IMR-90 (cell line): ENCODE measurements at regions not wholly inside any gene's neighbourhood (a gene's known extent, or its start where the extent isn't known, plus 50 kb on each side); places are given as distances from the start of the nearest gene placed in this dataset.

ENCODE experiments used
- ATAC-seq: fragments of 200-7000 bp; cut with Tn5 transposase; 2 replicates; pipeline ENCODE4 v1.9.1; 2020; ENCODE audit warnings: low read depth, mild to moderate bottlenecking, moderate library complexity
- BruUV-seq: library from RNA; stranded (reverse); fragments of 400-500 nt; replicated peaks from 2 replicates; lab custom pipeline; 2021; lab: Mats Ljungman, UMichigan
- CTCF ChIA-PET: fragments of 300-600 bp; formaldehyde crosslinking; extraction: SDS; loops from one replicate; lab custom pipeline; 2021; ENCODE audit warnings: antibody characterized with exemption; lab: Yijun Ruan, JAX
- POLR2A ChIA-PET: fragments of 300-600 bp; sonication (Branson Sonifier 250); formaldehyde crosslinking; loops from one replicate; lab custom pipeline; 2022; ENCODE audit warnings: antibody characterized with exemption; ENCODE audit not compliant: unreplicated experiment; lab: Charles Lee
- DNase-seq: peaks from one replicate; pipeline ENCODE4 v3.0.0; 2013
- H2AFZ ChIP-seq: replicated peaks from 2 replicates; pipeline ENCODE3; 2013; ENCODE audit warnings: low read length, mild to moderate bottlenecking; ENCODE audit not compliant: poor library complexity
- H2AK5ac ChIP-seq: 2 replicates; pipeline ENCODE4 v1.6.1; 2013; ENCODE audit warnings: low read depth, low read length, inconsistent platforms
- H2AK9ac ChIP-seq: replicated peaks from 2 replicates; pipeline ENCODE3; 2013; ENCODE audit warnings: mild to moderate bottlenecking, low read depth, low read length, moderate library complexity; ENCODE audit not compliant: poor library complexity
- H2BK120ac ChIP-seq: 2 replicates; pipeline ENCODE4 v1.6.1; 2013; ENCODE audit warnings: low read depth, low read length, inconsistent platforms
- H2BK15ac ChIP-seq: 3 replicates; pipeline ENCODE4 v1.6.1; 2013; ENCODE audit warnings: low read depth, low read length, inconsistent platforms
- H2BK20ac ChIP-seq: 2 replicates; pipeline ENCODE4 v1.6.1; 2013; ENCODE audit warnings: low read depth, mild to moderate bottlenecking, inconsistent platforms, low read length, moderate library complexity
- H2BK5ac ChIP-seq: 2 replicates; pipeline ENCODE4 v1.6.1; 2013; ENCODE audit warnings: mild to moderate bottlenecking, low read depth, low read length, inconsistent platforms; ENCODE audit not compliant: poor library complexity, severe bottlenecking
- H3K14ac ChIP-seq: replicated peaks from 2 replicates; pipeline ENCODE4 v1.6.1; 2013; ENCODE audit warnings: low read depth, low read length, inconsistent platforms
- H3K18ac ChIP-seq: 2 replicates; pipeline ENCODE4 v1.6.1; 2013; ENCODE audit warnings: low read depth, low read length, control low read depth
- H3K23ac ChIP-seq: 2 replicates; pipeline ENCODE4 v1.6.1; 2013; ENCODE audit warnings: low read depth, low read length, inconsistent platforms
- H3K27ac ChIP-seq: 2 replicates; pipeline ENCODE4 v1.5.1; 2013; ENCODE audit warnings: mild to moderate bottlenecking, control low read depth, low read length; ENCODE audit not compliant: insufficient read depth
- H3K27me3 ChIP-seq: 2 replicates; pipeline ENCODE4 v1.6.1; 2013; ENCODE audit warnings: low read length; ENCODE audit not compliant: control insufficient read depth, insufficient read depth
- H3K36me3 ChIP-seq: 2 replicates; pipeline ENCODE4 v1.6.1; 2013; ENCODE audit warnings: low read length, mixed read lengths; ENCODE audit not compliant: control insufficient read depth, insufficient read depth
- H3K4ac ChIP-seq: 2 replicates; pipeline ENCODE4 v1.6.1; 2013; ENCODE audit warnings: low read depth, low read length, inconsistent platforms
- H3K4me1 ChIP-seq: 2 replicates; pipeline ENCODE4 v1.6.1; 2013; ENCODE audit warnings: low read length, mixed read lengths; ENCODE audit not compliant: control insufficient read depth, insufficient read depth
- H3K4me2 ChIP-seq: 2 replicates; pipeline ENCODE4 v1.6.1; 2013; ENCODE audit warnings: low read depth, mild to moderate bottlenecking, control low read depth, low read length, moderate library complexity
- H3K4me3 ChIP-seq: 2 replicates; pipeline ENCODE4 v1.5.1; 2013; ENCODE audit warnings: low read depth, mild to moderate bottlenecking, control low read depth, low read length, moderate library complexity; ENCODE audit not compliant: insufficient read depth
- H3K56ac ChIP-seq: 2 replicates; pipeline ENCODE4 v1.6.1; 2013; ENCODE audit warnings: low read length, inconsistent platforms; ENCODE audit not compliant: insufficient read depth; ENCODE audit errors: extremely low read depth
- H3K79me1 ChIP-seq, 2 experiments: 2 replicates each; pipeline ENCODE4 v1.6.1; 2013; ENCODE audit warnings: low read length in 2 of 2, inconsistent platforms in 1 of 2, low read depth in 1 of 2
- H3K9ac ChIP-seq: 2 replicates; pipeline ENCODE4 v1.6.1; 2013; ENCODE audit warnings: low read depth, low read length, control low read depth
- H3K9me1 ChIP-seq: 2 replicates; pipeline ENCODE4 v1.6.1; 2013; ENCODE audit warnings: low read length, inconsistent platforms; ENCODE audit not compliant: insufficient read depth
- H3K9me3 ChIP-seq: 2 replicates; pipeline ENCODE4 v1.6.1; 2013; ENCODE audit warnings: low read length; ENCODE audit not compliant: control insufficient read depth, insufficient read depth
- H4K20me1 ChIP-seq: 2 replicates; pipeline ENCODE4 v1.6.1; 2013; ENCODE audit warnings: low read length, inconsistent platforms; ENCODE audit not compliant: insufficient read depth
- H4K5ac ChIP-seq: 2 replicates; pipeline ENCODE4 v1.6.1; 2013; ENCODE audit warnings: mild to moderate bottlenecking, low read depth, low read length, control low read depth
- H4K8ac ChIP-seq, 2 experiments: 2 replicates each; pipeline ENCODE4 v1.6.1; 2013; ENCODE audit warnings: low read depth in 2 of 2, low read length in 2 of 2, control low read depth in 1 of 2, inconsistent platforms in 1 of 2
- H4K91ac ChIP-seq: 2 replicates; pipeline ENCODE4 v1.6.1; 2013; ENCODE audit warnings: low read depth, low read length, inconsistent platforms; ENCODE audit not compliant: insufficient read depth
- BHLHE40 ChIP-seq: fragments of 150-350 bp; IDR thresholded peaks from 2 replicates; pipeline ENCODE4 v1.6.1; 2016; ENCODE audit warnings: mild to moderate bottlenecking, low read depth, low read length
- CEBPB ChIP-seq: IDR thresholded peaks from 2 replicates; pipeline ENCODE4 v1.6.1; 2012; ENCODE audit warnings: low read depth, low read length, improper control_type of control experiment
- CHD1 ChIP-seq: IDR thresholded peaks from 2 replicates; pipeline ENCODE4 v1.6.1; 2012; ENCODE audit warnings: low read depth, low read length, improper control_type of control experiment
- FOS ChIP-seq: fragments of 150-350 bp; IDR thresholded peaks from 2 replicates; pipeline ENCODE4 v1.6.1; 2016; ENCODE audit warnings: low read depth, low read length
- MAFK ChIP-seq: IDR thresholded peaks from 2 replicates; pipeline ENCODE4 v1.6.1; 2012; ENCODE audit warnings: low read depth, low read length, improper control_type of control experiment
- MAZ ChIP-seq: IDR thresholded peaks from 2 replicates; pipeline ENCODE4 v1.6.1; 2012; ENCODE audit warnings: low read depth, mild to moderate bottlenecking, low read length, improper control_type of control experiment, moderate library complexity, borderline replicate concordance
- MXI1 ChIP-seq: IDR thresholded peaks from 2 replicates; pipeline ENCODE4 v1.6.1; 2012; ENCODE audit warnings: low read depth, mild to moderate bottlenecking, low read length, moderate library complexity, borderline replicate concordance
- NFE2L2 ChIP-seq: fragments of 150-350 bp; IDR thresholded peaks from 2 replicates; pipeline ENCODE4 v1.6.1; 2016; ENCODE audit warnings: low read depth, mild to moderate bottlenecking, low read length
- POLR2A ChIP-seq: IDR thresholded peaks from 2 replicates; pipeline ENCODE4 v1.6.1; 2012; ENCODE audit warnings: mild to moderate bottlenecking, low read depth, low read length
- RAD21 ChIP-seq: IDR thresholded peaks from 2 replicates; pipeline ENCODE4 v1.6.1; 2012; ENCODE audit warnings: low read length, improper control_type of control experiment
- RCOR1 ChIP-seq: IDR thresholded peaks from 2 replicates; pipeline ENCODE4 v1.6.1; 2012; ENCODE audit warnings: mild to moderate bottlenecking, low read length, improper control_type of control experiment; ENCODE audit not compliant: insufficient replicate concordance
- RFX5 ChIP-seq: IDR thresholded peaks from 2 replicates; pipeline ENCODE4 v1.8.0; 2012; ENCODE audit warnings: low read depth, mild to moderate bottlenecking, low read length, moderate library complexity
- SMC3 ChIP-seq: fragments of 150-350 bp; IDR thresholded peaks from 2 replicates; pipeline ENCODE4 v1.6.1; 2016; ENCODE audit warnings: low read depth, mild to moderate bottlenecking, antibody characterized with exemption, low read length, moderate library complexity
- WGBS, 2 experiments: methylation state at CpG; one replicate each; pipeline versions ENCODE4 v1.1.5 to v1.1.7; 2013; ENCODE audit warnings: missing lambda C conversion rate in 2 of 2; ENCODE audit not compliant: insufficient read length in 1 of 2; ENCODE audit errors: extremely low coverage in 2 of 2; 5-methylcytosine and 5-hydroxymethylcytosine counted together
- dilution Hi-C: fragments of 300-500 bp; cut with HindIII; formaldehyde crosslinking; loops from one replicate; pipeline ENCODE4 v1.14.3; 2018; ENCODE audit warnings: low sequenced_read_pairs; ENCODE audit not compliant: unreplicated experiment
- in situ Hi-C: fragments of 300-500 bp; cut with MboI; formaldehyde crosslinking; loops from 3 replicates; pipeline ENCODE4 v1.14.3; 2019; ENCODE audit warnings: low sequenced_read_pairs, inconsistent platforms, mixed read lengths
- intact Hi-C: fragments of 100-400 bp; cut with micrococcal nuclease; formaldehyde crosslinking; loops from 2 replicates; pipeline ENCODE4 v1.10.0; 2022
- TF ChIP-seq, protein P1 (sequence below): fragments of 150-350 bp; IDR thresholded peaks from 2 replicates; pipeline ENCODE4 v1.6.1; 2017; ENCODE audit warnings: mild to moderate bottlenecking, antibody characterized with exemption, low read length, low read depth
- TF ChIP-seq, protein P2 (sequence below): conservative IDR thresholded peaks from 2 replicates; pipeline ENCODE4 v1.5.1; 2012; ENCODE audit warnings: mild to moderate bottlenecking, low read depth, low read length, improper control_type of control experiment
- TF ChIP-seq, protein P3 (sequence below): fragments of 150-350 bp; IDR thresholded peaks from 2 replicates; pipeline ENCODE4 v1.6.1; 2016; ENCODE audit warnings: low read depth, mild to moderate bottlenecking, low read length, moderate library complexity, borderline replicate concordance

DNA sequence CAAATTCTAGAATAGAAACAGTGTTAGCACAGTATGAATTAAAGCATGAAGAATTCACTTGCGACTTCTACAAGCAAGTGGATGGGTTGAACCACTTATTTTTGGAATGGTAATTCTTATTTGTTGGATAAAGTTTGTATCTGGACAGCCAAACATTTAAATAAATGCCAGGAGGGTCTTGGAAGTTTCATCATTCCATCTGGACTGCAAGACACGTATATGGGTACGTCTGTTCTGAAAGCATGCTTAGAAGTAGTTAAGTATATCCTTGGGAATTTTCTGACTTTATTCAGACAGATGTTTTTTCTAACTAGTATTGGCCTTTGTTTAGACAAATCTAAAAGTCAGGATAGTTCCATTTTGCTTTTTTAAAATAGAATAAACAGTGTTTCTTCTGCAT lies 77.5 kb upstream of the CASK start:
- no peaks in the 10 kb centered on the region for H3K79me1 ChIP-seq
- TF ChIP-seq, protein P1, sequence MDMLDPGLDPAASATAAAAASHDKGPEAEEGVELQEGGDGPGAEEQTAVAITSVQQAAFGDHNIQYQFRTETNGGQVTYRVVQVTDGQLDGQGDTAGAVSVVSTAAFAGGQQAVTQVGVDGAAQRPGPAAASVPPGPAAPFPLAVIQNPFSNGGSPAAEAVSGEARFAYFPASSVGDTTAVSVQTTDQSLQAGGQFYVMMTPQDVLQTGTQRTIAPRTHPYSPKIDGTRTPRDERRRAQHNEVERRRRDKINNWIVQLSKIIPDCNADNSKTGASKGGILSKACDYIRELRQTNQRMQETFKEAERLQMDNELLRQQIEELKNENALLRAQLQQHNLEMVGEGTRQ = no peak
- TF ChIP-seq RAD21 = no peak
- TF ChIP-seq, protein P2, sequence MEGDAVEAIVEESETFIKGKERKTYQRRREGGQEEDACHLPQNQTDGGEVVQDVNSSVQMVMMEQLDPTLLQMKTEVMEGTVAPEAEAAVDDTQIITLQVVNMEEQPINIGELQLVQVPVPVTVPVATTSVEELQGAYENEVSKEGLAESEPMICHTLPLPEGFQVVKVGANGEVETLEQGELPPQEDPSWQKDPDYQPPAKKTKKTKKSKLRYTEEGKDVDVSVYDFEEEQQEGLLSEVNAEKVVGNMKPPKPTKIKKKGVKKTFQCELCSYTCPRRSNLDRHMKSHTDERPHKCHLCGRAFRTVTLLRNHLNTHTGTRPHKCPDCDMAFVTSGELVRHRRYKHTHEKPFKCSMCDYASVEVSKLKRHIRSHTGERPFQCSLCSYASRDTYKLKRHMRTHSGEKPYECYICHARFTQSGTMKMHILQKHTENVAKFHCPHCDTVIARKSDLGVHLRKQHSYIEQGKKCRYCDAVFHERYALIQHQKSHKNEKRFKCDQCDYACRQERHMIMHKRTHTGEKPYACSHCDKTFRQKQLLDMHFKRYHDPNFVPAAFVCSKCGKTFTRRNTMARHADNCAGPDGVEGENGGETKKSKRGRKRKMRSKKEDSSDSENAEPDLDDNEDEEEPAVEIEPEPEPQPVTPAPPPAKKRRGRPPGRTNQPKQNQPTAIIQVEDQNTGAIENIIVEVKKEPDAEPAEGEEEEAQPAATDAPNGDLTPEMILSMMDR = no peak
- TF ChIP-seq CEBPB = no peak
- TF ChIP-seq SMC3 = no peak
- TF ChIP-seq MAFK = no peak
- no peak for TF ChIP-seq FOS
- TF ChIP-seq RFX5 = no peak
- TF ChIP-seq CHD1 = no peak
- TF ChIP-seq, protein P3, sequence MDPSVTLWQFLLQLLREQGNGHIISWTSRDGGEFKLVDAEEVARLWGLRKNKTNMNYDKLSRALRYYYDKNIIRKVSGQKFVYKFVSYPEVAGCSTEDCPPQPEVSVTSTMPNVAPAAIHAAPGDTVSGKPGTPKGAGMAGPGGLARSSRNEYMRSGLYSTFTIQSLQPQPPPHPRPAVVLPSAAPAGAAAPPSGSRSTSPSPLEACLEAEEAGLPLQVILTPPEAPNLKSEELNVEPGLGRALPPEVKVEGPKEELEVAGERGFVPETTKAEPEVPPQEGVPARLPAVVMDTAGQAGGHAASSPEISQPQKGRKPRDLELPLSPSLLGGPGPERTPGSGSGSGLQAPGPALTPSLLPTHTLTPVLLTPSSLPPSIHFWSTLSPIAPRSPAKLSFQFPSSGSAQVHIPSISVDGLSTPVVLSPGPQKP = no peak
- no peak for TF ChIP-seq POLR2A
- no peak for TF ChIP-seq NFE2L2
- no peak for TF ChIP-seq MXI1
- no peak for TF ChIP-seq RCOR1
- TF ChIP-seq MAZ = no peak
- no peak for TF ChIP-seq BHLHE40
- H4K20me1 ChIP-seq = no peaks in the 10 kb centered on the region
- ChIA-PET POLR2A (no interaction called here), CTCF (no interaction called here)
- H3K27me3 ChIP-seq = peaks cover 1% of the 10 kb centered on the region
- no peak overlapping the region for H2BK120ac ChIP-seq
- DNase-seq = no peak
- no peak overlapping the region for H3K56ac ChIP-seq
- H2BK20ac ChIP-seq = no peak overlapping the region
- no CpG with 5 or more reads among the region's 3 CpGs for WGBS, 2 experiments
- H2AFZ ChIP-seq = no peak overlapping the region
- no peak overlapping the region for H3K4me2 ChIP-seq
- in situ Hi-C loops = no loop called here
- no peaks in the 10 kb centered on the region for H3K9me1 ChIP-seq
- BruUV-seq = no TSS peak
- H3K4ac ChIP-seq = no peak overlapping the region
- H4K91ac ChIP-seq = no peak overlapping the region
- no peak overlapping the region for H3K27ac ChIP-seq
- no peak overlapping the region for H3K23ac ChIP-seq
- no peak overlapping the region for H3K14ac ChIP-seq
- H2AK5ac ChIP-seq = no peak overlapping the region
- H3K18ac ChIP-seq = no peak overlapping the region
- no peak overlapping the region for H3K9ac ChIP-seq
- no peaks in the 10 kb centered on the region for H3K36me3 ChIP-seq
- intact Hi-C loops = no loop called here
- dilution Hi-C loops = no loop called here
- no peak overlapping the region for H4K5ac ChIP-seq
- no peak overlapping the region for H4K8ac ChIP-seq
- no peaks in the 10 kb centered on the region for H3K4me1 ChIP-seq
- H2BK15ac ChIP-seq = no peak overlapping the region
- no peak overlapping the region for H2BK5ac ChIP-seq
- H2AK9ac ChIP-seq = no peak overlapping the region
- H3K4me3 ChIP-seq = no peak overlapping the region
- no peak for ATAC-seq
- no peaks in the 10 kb centered on the region for H3K9me3 ChIP-seq
